Transverse colon (tissue), 4 donors: ENCODE measurements at regions not wholly inside any gene's neighbourhood (a gene's known extent, or its start where the extent isn't known, plus 50 kb on each side); places are given as distances from the start of the nearest gene placed in this dataset.
"Not testable (repeated sequence)": the region's sequence is repeated elsewhere in the genome, so short reads cannot be mapped to it uniquely, and the experiment has no call there.

Source experiments
- DNase-seq: peaks from one replicate; pipeline ENCODE4 v3.0.0-alpha.2; 2019
- H3K27ac ChIP-seq, 4 donors: fragments of 200-600 bp; sonication (generic); 2 replicates each; pipeline ENCODE4 v1.5.1; 2016 to 2018; ENCODE audit warnings: inconsistent platforms in 4 of 4
- H3K27me3 ChIP-seq: fragments of 200-600 bp; sonication (generic); 2 replicates; pipeline ENCODE4 v1.5.1; 2017; ENCODE audit warnings: inconsistent platforms
- H3K36me3 ChIP-seq, 4 donors: fragments of 200-600 bp; sonication (generic); 2 replicates each; pipeline ENCODE4 v1.5.1; 2017 to 2019; ENCODE audit warnings: inconsistent platforms in 4 of 4
- H3K4me1 ChIP-seq, 4 donors: fragments of 200-600 bp; sonication (generic); 2 replicates each; pipeline ENCODE4 v1.5.1; 2017 to 2020; ENCODE audit warnings: inconsistent platforms in 4 of 4
- H3K4me3 ChIP-seq, 4 donors: fragments of 200-600 bp; sonication (generic); 1 replicate in 1 of 4; 2 replicates in 3 of 4; pipeline versions ENCODE4 v1.5.1 to v1.6.1; 2017 to 2019; ENCODE audit warnings: inconsistent platforms in 4 of 4
- H3K9me3 ChIP-seq, 2 donors: fragments of 200-600 bp; sonication (generic); 2 replicates each; pipeline ENCODE4 v1.5.1; 2017 to 2019; ENCODE audit warnings: inconsistent platforms in 2 of 2
- EP300 ChIP-seq: sonication (generic); formaldehyde crosslinking; IDR thresholded peaks from one replicate; pipeline ENCODE4 v1.6.1; 2017; ENCODE audit warnings: antibody characterized with exemption, low read depth
- POLR2A ChIP-seq: fragments of 450-650 bp; IDR thresholded peaks from one replicate; pipeline ENCODE4 v1.6.1; 2016; ENCODE audit warnings: antibody characterized with exemption, mild to moderate bottlenecking, moderate library complexity
- POLR2AphosphoS5 ChIP-seq, 3 donors: sonication (generic); formaldehyde crosslinking; IDR thresholded peaks; one replicate each; pipeline ENCODE4 v1.6.1; 2016; ENCODE audit warnings: antibody characterized with exemption in 3 of 3
- WGBS, 2 donors: methylation state at CpG; one replicate each; pipeline ENCODE4 v1.1.5; 2018; ENCODE audit warnings: low coverage in 1 of 2; 5-methylcytosine and 5-hydroxymethylcytosine counted together
- in situ Hi-C, 4 donors: fragments of 200-750 bp; cut with MboI; loops; one replicate each; pipeline versions ENCODE4 v1.15.0 to v1.15.1; 2017; ENCODE audit warnings: low sequenced_read_pairs in 3 of 4, low pct_ligation_motif_present in 1 of 4, low pct_unique_long_range_greater_than_20kb in 1 of 4
- intact Hi-C: fragments of 100-400 bp; cut with DNase I; formaldehyde crosslinking; loops from one replicate; pipeline ENCODE4 v1.15.1; 2023; ENCODE audit warnings: low total_unique reads
- TF ChIP-seq, protein P1 (sequence below), 5 experiments: fragments of 200-600 bp in 3 of 5; fragments of 450-650 bp in 2 of 5; sonication (generic) in 3 of 5; IDR thresholded peaks; 1 replicate in 2 of 5; 2 replicates in 3 of 5; pipeline ENCODE4 v1.5.1; 2016 to 2017; ENCODE audit warnings: antibody characterized with exemption in 5 of 5, inconsistent platforms in 3 of 5, mild to moderate bottlenecking in 2 of 5, moderate library complexity in 1 of 5

DNA sequence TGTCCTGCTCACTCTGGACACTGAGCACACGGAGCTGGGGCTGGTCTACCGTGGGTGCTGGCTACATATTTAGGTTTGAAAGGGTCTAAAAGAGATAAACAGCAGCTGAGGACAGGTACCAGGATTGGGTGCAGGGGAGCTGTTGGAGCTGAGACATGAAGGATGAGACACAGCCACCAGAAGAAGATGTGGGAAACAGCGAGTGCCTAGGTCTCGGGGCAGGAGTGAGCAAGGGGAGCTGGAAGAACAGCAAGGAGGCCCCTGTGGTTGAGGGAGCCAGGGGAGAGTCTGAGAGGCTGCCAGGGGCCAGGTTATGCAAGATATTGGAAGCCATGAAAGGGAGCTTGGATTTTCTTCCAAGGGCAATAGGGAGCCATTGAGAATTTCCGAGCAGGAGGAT, 434.0 kb upstream of the SULF2 start:
- no peaks in the 10 kb centered on the region for H3K27me3 ChIP-seq
- intact Hi-C loops, result no loop called here
- H3K9me3 ChIP-seq, result no peaks in the 10 kb centered on the region
- DNase-seq, result no peak
- H3K4me3 ChIP-seq, result no peak overlapping the region
- WGBS, 2 donors, result 76 to 80% methylated on average over 2 to 5 of the region's 5 CpGs
- no peak overlapping the region for H3K27ac ChIP-seq
- no peaks in the 10 kb centered on the region for H3K36me3 ChIP-seq
- H3K4me1 ChIP-seq, result no peaks in the 10 kb centered on the region
- in situ Hi-C loops, result no loop called here
- TF ChIP-seq EP300 (no peak), POLR2AphosphoS5 (IDR thresholded peaks at IDR 0.05) (no peak), POLR2A (no peak)
- TF ChIP-seq, protein P1, sequence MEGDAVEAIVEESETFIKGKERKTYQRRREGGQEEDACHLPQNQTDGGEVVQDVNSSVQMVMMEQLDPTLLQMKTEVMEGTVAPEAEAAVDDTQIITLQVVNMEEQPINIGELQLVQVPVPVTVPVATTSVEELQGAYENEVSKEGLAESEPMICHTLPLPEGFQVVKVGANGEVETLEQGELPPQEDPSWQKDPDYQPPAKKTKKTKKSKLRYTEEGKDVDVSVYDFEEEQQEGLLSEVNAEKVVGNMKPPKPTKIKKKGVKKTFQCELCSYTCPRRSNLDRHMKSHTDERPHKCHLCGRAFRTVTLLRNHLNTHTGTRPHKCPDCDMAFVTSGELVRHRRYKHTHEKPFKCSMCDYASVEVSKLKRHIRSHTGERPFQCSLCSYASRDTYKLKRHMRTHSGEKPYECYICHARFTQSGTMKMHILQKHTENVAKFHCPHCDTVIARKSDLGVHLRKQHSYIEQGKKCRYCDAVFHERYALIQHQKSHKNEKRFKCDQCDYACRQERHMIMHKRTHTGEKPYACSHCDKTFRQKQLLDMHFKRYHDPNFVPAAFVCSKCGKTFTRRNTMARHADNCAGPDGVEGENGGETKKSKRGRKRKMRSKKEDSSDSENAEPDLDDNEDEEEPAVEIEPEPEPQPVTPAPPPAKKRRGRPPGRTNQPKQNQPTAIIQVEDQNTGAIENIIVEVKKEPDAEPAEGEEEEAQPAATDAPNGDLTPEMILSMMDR (IDR thresholded peaks at IDR 0.05), result no peak

DNA sequence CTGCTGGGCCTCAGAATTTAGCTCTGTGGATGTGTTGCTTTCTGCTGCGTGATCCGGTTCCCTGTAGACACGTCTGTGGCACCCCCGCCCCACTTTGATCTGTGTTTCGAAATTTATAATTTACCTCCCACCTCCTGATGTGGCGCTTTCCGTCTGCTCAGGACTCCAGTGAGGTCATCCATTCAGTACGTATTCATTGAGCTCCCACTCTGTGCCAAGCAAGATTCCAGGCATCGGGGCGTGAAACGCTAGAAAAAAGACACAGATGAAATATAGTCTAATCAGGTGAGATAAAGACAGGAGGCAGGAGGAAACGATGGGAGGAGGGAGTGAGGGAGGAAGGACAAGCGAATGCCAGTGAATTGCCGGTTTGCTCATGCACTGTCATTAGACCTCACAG, 431.9 kb upstream of the SULF2 start:
- Histone ChIP-seq H3K27me3 (no peaks in the 10 kb centered on the region), H3K9me3 (no peaks in the 10 kb centered on the region), H3K4me3 (no peak overlapping the region), H3K36me3 (no peaks in the 10 kb centered on the region), H3K27ac (no peak overlapping the region), H3K4me1 (no peaks in the 10 kb centered on the region)
- in situ Hi-C loops, result no loop called here
- no peak for DNase-seq
- TF ChIP-seq, protein P1 (IDR thresholded peaks at IDR 0.05), result no peak
- TF ChIP-seq EP300, result no peak
- no peak for TF ChIP-seq POLR2A
- TF ChIP-seq POLR2AphosphoS5 (IDR thresholded peaks at IDR 0.05), result no peak
- WGBS, 2 donors, result 80 to 82% methylated on average over 14 of the region's 14 CpGs
- intact Hi-C loops, result no loop called here

DNA sequence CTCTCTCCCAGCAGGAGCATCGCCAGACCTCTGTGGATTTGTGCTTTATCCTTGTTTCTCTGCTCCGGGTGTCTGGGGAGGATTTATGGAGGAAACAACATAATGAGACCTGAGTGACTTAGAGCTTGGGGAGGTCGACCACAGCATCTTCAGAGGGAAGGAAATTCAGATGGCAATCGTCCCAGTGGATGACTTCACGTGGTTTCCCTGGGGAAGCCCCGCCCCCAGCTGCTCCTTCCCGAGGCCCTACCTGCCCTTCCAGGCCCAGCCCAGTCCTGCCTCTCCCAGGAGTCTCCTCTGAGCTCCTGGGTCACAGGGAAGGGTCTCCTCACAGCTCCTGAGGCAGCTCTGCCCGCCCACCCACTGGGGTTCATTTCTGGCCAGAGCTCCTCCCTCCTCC, 430.3 kb upstream of the SULF2 start:
- intact Hi-C loops (no loop called here), in situ Hi-C loops (no loop called here)

DNA sequence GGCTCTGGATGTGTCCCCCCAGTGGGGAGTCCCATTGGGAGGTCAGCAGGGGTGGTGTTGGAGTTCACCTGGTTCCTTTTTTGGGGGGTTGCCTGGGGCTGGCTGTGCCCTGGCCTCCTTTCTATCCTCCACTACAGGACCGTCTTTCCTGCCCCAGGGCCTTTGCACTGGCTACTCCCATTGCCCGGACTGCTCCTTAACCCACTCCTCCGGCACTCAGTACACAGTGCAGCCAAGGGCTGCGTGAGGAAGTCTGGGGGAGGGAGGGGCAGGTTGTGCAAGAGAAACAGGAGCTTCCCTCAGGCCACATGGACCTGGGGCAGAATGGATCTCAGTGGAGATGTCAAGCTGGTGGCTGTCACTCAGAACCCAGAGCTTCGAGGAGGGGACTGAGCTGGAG, 429.3 kb upstream of the SULF2 start:
- WGBS, 2 donors, result 72% methylated on average over 5 of the region's 5 CpGs; no CpG with 5 or more reads in 1 of the 2 donors
- TF ChIP-seq POLR2AphosphoS5 (IDR thresholded peaks at IDR 0.05), result no peak
- no peak for TF ChIP-seq POLR2A
- no peak for TF ChIP-seq EP300
- TF ChIP-seq, protein P1 (IDR thresholded peaks at IDR 0.05), result no peak
- no peak overlapping the region for H3K27ac ChIP-seq
- no peak overlapping the region for H3K4me3 ChIP-seq
- intact Hi-C loops, result no loop called here
- no peaks in the 10 kb centered on the region for H3K9me3 ChIP-seq
- DNase-seq, result no peak
- H3K36me3 ChIP-seq, result no peaks in the 10 kb centered on the region
- in situ Hi-C loops, result loop anchor here in 1 of 4 donors (5.0 kb wide), 1 partner anchor 383 kb away; no protein-coding TSS in a partner anchor
- H3K27me3 ChIP-seq, result no peaks in the 10 kb centered on the region
- no peaks in the 10 kb centered on the region for H3K4me1 ChIP-seq

More for the DNA sequence above, 430.3 kb upstream of the SULF2 start:
- DNase-seq, result peak; percentile 61
- Histone ChIP-seq H3K36me3 (no peaks in the 10 kb centered on the region), H3K27me3 (no peaks in the 10 kb centered on the region), H3K27ac (no peak overlapping the region), H3K4me3 (no peak overlapping the region), H3K4me1 (no peaks in the 10 kb centered on the region), H3K9me3 (no peaks in the 10 kb centered on the region)
- WGBS, 2 donors, result 21 to 34% methylated on average over 2 to 8 of the region's 8 CpGs
- TF ChIP-seq POLR2AphosphoS5 (IDR thresholded peaks at IDR 0.05) (no peak), POLR2A (no peak), EP300 (no peak)
- TF ChIP-seq, protein P1 (IDR thresholded peaks at IDR 0.05), result no peak

DNA sequence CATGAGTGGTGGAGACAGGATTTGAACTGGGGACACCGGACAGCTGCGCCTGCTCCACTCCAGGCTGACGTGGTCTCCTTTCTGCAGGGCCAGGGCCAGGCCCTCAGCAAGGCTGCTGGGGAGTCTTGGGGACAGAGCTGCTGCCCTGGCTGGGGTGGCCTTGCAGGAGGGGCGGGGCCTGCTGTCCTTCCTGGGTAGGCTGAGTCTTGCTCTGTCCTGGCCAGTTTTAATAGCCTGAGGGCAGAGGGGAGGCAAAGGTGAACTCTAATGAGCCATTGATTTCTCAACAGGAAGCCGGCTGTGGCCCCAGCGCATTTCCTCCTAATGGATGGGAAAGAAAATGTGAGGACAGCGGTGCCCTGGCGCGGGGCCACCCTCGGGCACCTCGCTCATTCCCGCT, 428.4 kb upstream of the SULF2 start:
- H3K36me3 ChIP-seq, H3K9me3 ChIP-seq, DNase-seq, H3K27me3 ChIP-seq, intact Hi-C loops, H3K4me1 ChIP-seq, H3K27ac ChIP-seq, H3K4me3 ChIP-seq: not testable (repeated sequence)
- 70% methylated on average over 12 of the region's 12 CpGs; no CpG with 5 or more reads in 1 of the 2 donors for WGBS, 2 donors
- in situ Hi-C loops, result loop anchor here in 1 of 4 donors (5.0 kb wide), 1 partner anchor 384 kb away; no protein-coding TSS in a partner anchor
